Gastroesophageal sphincter (tissue), 4 donors: ENCODE measurements at regions not wholly inside any gene's neighbourhood (a gene's known extent, or its start where the extent isn't known, plus 50 kb on each side); places are given as distances from the start of the nearest gene placed in this dataset.

Experiments
- ATAC-seq: fragments of 150-250 bp; one replicate; pipeline ENCODE4 v1.9.1; 2016; ENCODE audit warnings: mild to moderate bottlenecking, moderate library complexity
- H3K27ac ChIP-seq, 4 donors: fragments of 200-600 bp; sonication (generic) in 3 of 4; 1 replicate in 3 of 4; 2 replicates in 1 of 4; pipeline ENCODE4 v1.5.1; 2016 to 2019
- H3K27me3 ChIP-seq: fragments of 200-600 bp; sonication (generic); one replicate; pipeline ENCODE4 v1.5.1; 2019
- H3K36me3 ChIP-seq, 2 donors: fragments of 200-600 bp; sonication (generic); one replicate each; pipeline ENCODE4 v1.5.1; 2019; ENCODE audit warnings: control low read depth in 1 of 2
- H3K4me1 ChIP-seq, 3 donors: fragments of 200-600 bp; sonication (generic); 1 replicate in 2 of 3; 2 replicates in 1 of 3; pipeline ENCODE4 v1.5.1; 2016 to 2019; ENCODE audit warnings: control low read depth in 2 of 3
- H3K4me3 ChIP-seq, 2 donors: fragments of 200-600 bp; sonication (generic); one replicate each; pipeline ENCODE4 v1.5.1; 2019; ENCODE audit warnings: mild to moderate bottlenecking in 1 of 2, moderate library complexity in 1 of 2
- H3K9me3 ChIP-seq, 3 donors: fragments of 200-600 bp; sonication (generic); one replicate each; pipeline ENCODE4 v1.5.1; 2017 to 2019; ENCODE audit warnings: control low read depth in 2 of 3
- CTCF ChIP-seq, 4 experiments: fragments of 200-600 bp in 2 of 4; fragments of 450-650 bp in 2 of 4; sonication (generic) in 1 of 4; IDR thresholded peaks; one replicate each; pipeline ENCODE4 v1.5.1; 2017 to 2019; ENCODE audit warnings: antibody characterized with exemption in 4 of 4, mild to moderate bottlenecking in 2 of 4, moderate library complexity in 2 of 4
- EP300 ChIP-seq: sonication (generic); formaldehyde crosslinking; IDR thresholded peaks from one replicate; pipeline ENCODE4 v1.6.1; 2017; ENCODE audit warnings: antibody characterized with exemption, mild to moderate bottlenecking
- POLR2A ChIP-seq, 2 donors: fragments of 450-650 bp; IDR thresholded peaks; one replicate each; pipeline ENCODE4 v1.6.1; 2017; ENCODE audit warnings: antibody characterized with exemption in 2 of 2, mild to moderate bottlenecking in 2 of 2, moderate library complexity in 1 of 2
- POLR2AphosphoS5 ChIP-seq: sonication (generic); formaldehyde crosslinking; IDR thresholded peaks from one replicate; pipeline ENCODE4 v1.6.1; 2017; ENCODE audit warnings: antibody characterized with exemption
- WGBS, 2 donors: methylation state at CpG; one replicate each; pipeline ENCODE4 v1.1.5; 2018; ENCODE audit warnings: low coverage in 1 of 2; 5-methylcytosine and 5-hydroxymethylcytosine counted together

- Histone ChIP-seq H3K9me3 (peaks cover 0 to 26% (median 0%) of the 10 kb centered on the region in 3 donors), H3K4me1 (no peaks in the 10 kb centered on the region), H3K27ac (no peak overlapping the region), H3K36me3 (no peaks in the 10 kb centered on the region), H3K4me3 (no peak overlapping the region), H3K27me3 (peaks cover 5% of the 10 kb centered on the region)
- no peak for TF ChIP-seq POLR2AphosphoS5
- no peak for TF ChIP-seq EP300
- no peak for TF ChIP-seq POLR2A (IDR thresholded peaks at IDR 0.05)
- TF ChIP-seq CTCF (IDR thresholded peaks at IDR 0.05): no peak
- no peak for ATAC-seq
- 77% methylated on average over 2 of the region's 2 CpGs; no CpG with 5 or more reads in 1 of the 2 donors for WGBS, 2 donors
These were observed 157.9 kb upstream of the NTRK2 start for GRCh38 chr9:84511651-84512050.

- no peak overlapping the region for H3K4me3 ChIP-seq
- no peaks in the 10 kb centered on the region for H3K4me1 ChIP-seq
- no peak for ATAC-seq
- TF ChIP-seq POLR2AphosphoS5 (no peak), CTCF (IDR thresholded peaks at IDR 0.05) (no peak), EP300 (no peak), POLR2A (IDR thresholded peaks at IDR 0.05) (no peak)
- no peaks in the 10 kb centered on the region for H3K36me3 ChIP-seq
- H3K27me3 ChIP-seq: peaks cover 5% of the 10 kb centered on the region
- 67% methylated on average over 1 of the region's 2 CpGs; no CpG with 5 or more reads in 1 of the 2 donors for WGBS, 2 donors
- H3K27ac ChIP-seq: no peak overlapping the region
- H3K9me3 ChIP-seq: peaks cover 0 to 27% (median 0%) of the 10 kb centered on the region in 3 donors
These were observed 157.0 kb upstream of the NTRK2 start for GRCh38 chr9:84512493-84512892.

GRCh38 chr9:84513473-84513872 lies 156.1 kb upstream of the NTRK2 start:
- Histone ChIP-seq H3K27me3 (peaks cover 5% of the 10 kb centered on the region), H3K4me1 (no peaks in the 10 kb centered on the region), H3K27ac (no peak overlapping the region), H3K9me3 (peaks cover 0 to 29% (median 0%) of the 10 kb centered on the region in 3 donors), H3K36me3 (no peaks in the 10 kb centered on the region), H3K4me3 (no peak overlapping the region)
- no peak for ATAC-seq
- TF ChIP-seq CTCF (IDR thresholded peaks at IDR 0.05) (no peak), EP300 (no peak), POLR2A (IDR thresholded peaks at IDR 0.05) (no peak), POLR2AphosphoS5 (no peak)
- 62 to 80% methylated on average over 1 of the region's 1 CpG for WGBS, 2 donors

GRCh38 chr9:84513979-84514378 lies 155.6 kb upstream of the NTRK2 start:
- Histone ChIP-seq H3K9me3 (peaks cover 0 to 28% (median 0%) of the 10 kb centered on the region in 3 donors), H3K36me3 (no peaks in the 10 kb centered on the region), H3K27ac (no peak overlapping the region), H3K27me3 (peaks cover 5% of the 10 kb centered on the region), H3K4me1 (no peaks in the 10 kb centered on the region), H3K4me3 (no peak overlapping the region)
- TF ChIP-seq POLR2AphosphoS5: no peak
- TF ChIP-seq EP300: no peak
- no peak for TF ChIP-seq CTCF (IDR thresholded peaks at IDR 0.05)
- no peak for TF ChIP-seq POLR2A (IDR thresholded peaks at IDR 0.05)
- ATAC-seq: no peak
- WGBS, 2 donors: 69 to 78% methylated on average over 2 of the region's 2 CpGs

- Histone ChIP-seq H3K9me3 (peaks cover 0 to 28% (median 0%) of the 10 kb centered on the region in 3 donors), H3K27ac (no peak overlapping the region), H3K36me3 (no peaks in the 10 kb centered on the region), H3K4me1 (no peaks in the 10 kb centered on the region), H3K27me3 (peaks cover 5% of the 10 kb centered on the region), H3K4me3 (no peak overlapping the region)
- ATAC-seq: no peak
- 50 to 52% methylated on average over 3 to 5 of the region's 5 CpGs for WGBS, 2 donors
- TF ChIP-seq CTCF (IDR thresholded peaks at IDR 0.05) (no peak), EP300 (no peak), POLR2A (IDR thresholded peaks at IDR 0.05) (no peak), POLR2AphosphoS5 (no peak)
These were observed 155.1 kb upstream of the NTRK2 start for GRCh38 chr9:84514421-84514820.
